Loucy (cell line): ENCODE measurements at regions not wholly inside any gene's neighbourhood (a gene's known extent, or its start where the extent isn't known, plus 50 kb on each side); places are given as distances from the start of the nearest gene placed in this dataset.
A peak's percentile ranks its signal among the peaks of the same experiment; 100 is the strongest.

Experiments
- H2AFZ ChIP-seq: fragments of 200-600 bp; sonication (generic); 2 replicates; pipeline ENCODE4 v1.6.0; 2016; ENCODE audit warnings: antibody characterized with exemption, mild to moderate bottlenecking, low read length, moderate library complexity
- H3F3A ChIP-seq: fragments of 200-600 bp; 2 replicates; pipeline ENCODE4 v1.6.0; 2016; ENCODE audit warnings: antibody characterized with exemption, low read depth, mild to moderate bottlenecking
- H3K27me3 ChIP-seq: fragments of 200-600 bp; sonication (generic); 2 replicates; pipeline ENCODE4 v1.6.1; 2014; ENCODE audit warnings: low read length, mild to moderate bottlenecking; ENCODE audit not compliant: insufficient read depth, poor library complexity, severe bottlenecking
- H3K36me3 ChIP-seq: fragments of 200-600 bp; sonication (generic); 2 replicates; pipeline ENCODE4 v1.6.1; 2016; ENCODE audit warnings: low read length; ENCODE audit not compliant: insufficient read depth
- H3K4me1 ChIP-seq: fragments of 200-600 bp; sonication (generic); 2 replicates; pipeline ENCODE4 v1.5.1; 2014; ENCODE audit warnings: low read length, mild to moderate bottlenecking; ENCODE audit not compliant: insufficient read depth, poor library complexity, severe bottlenecking
- H3K4me2 ChIP-seq: fragments of 200-600 bp; sonication (generic); 2 replicates; pipeline ENCODE4 v1.6.0; 2014; ENCODE audit warnings: antibody characterized with exemption, low read length, low read depth, mild to moderate bottlenecking; ENCODE audit not compliant: poor library complexity, severe bottlenecking
- H3K4me3 ChIP-seq: fragments of 200-600 bp; sonication (generic); 2 replicates; pipeline ENCODE4 v1.5.1; 2014; ENCODE audit warnings: low read length, mild to moderate bottlenecking, mixed read lengths; ENCODE audit not compliant: poor library complexity, severe bottlenecking
- H3K79me2 ChIP-seq: fragments of 200-600 bp; sonication (generic); 2 replicates; pipeline ENCODE4 v1.6.1; 2014; ENCODE audit warnings: low read length; ENCODE audit not compliant: insufficient read depth
- H3K9ac ChIP-seq: fragments of 200-600 bp; sonication (generic); 2 replicates; pipeline ENCODE4 v1.6.0; 2014; ENCODE audit warnings: mild to moderate bottlenecking, low read depth, low read length, moderate library complexity; ENCODE audit not compliant: poor library complexity, severe bottlenecking
- H3K9me2 ChIP-seq: fragments of 200-600 bp; sonication (generic); replicated peaks from 2 replicates; pipeline ENCODE4 v1.6.1; 2016; ENCODE audit warnings: low read depth, low read length, mixed read lengths
- H3K9me3 ChIP-seq: fragments of 200-600 bp; sonication (generic); 2 replicates; pipeline ENCODE4 v1.6.1; 2014; ENCODE audit warnings: mild to moderate bottlenecking, antibody characterized with exemption, low read length, low read depth; ENCODE audit not compliant: insufficient read depth
- H4K20me1 ChIP-seq: fragments of 200-600 bp; sonication (generic); 2 replicates; pipeline ENCODE4 v1.6.0; 2014; ENCODE audit warnings: antibody characterized with exemption, low read length, mild to moderate bottlenecking; ENCODE audit not compliant: insufficient read depth, poor library complexity, severe bottlenecking
- CTCF ChIP-seq: fragments of 200-600 bp; sonication (generic); conservative IDR thresholded peaks from 2 replicates; pipeline ENCODE4 v1.5.1; 2014; ENCODE audit warnings: mild to moderate bottlenecking, antibody characterized with exemption, low read length
- EZH2phosphoT487 ChIP-seq: fragments of 200-600 bp; IDR thresholded peaks from 2 replicates; pipeline ENCODE4 v1.6.1; 2018; ENCODE audit warnings: antibody characterized with exemption, mild to moderate bottlenecking, moderate library complexity, borderline replicate concordance

- TF ChIP-seq EZH2phosphoT487 (no peak), CTCF (no peak)
- Histone ChIP-seq H2AFZ (no peak overlapping the region), H3K4me1 (no peaks in the 10 kb centered on the region)
These were observed 74.6 kb upstream of the L3MBTL3 start for GRCh38 chr6:129943637-129944271.

GRCh38 chr6:129940454-129941195, 77.8 kb upstream of the L3MBTL3 start:
- no peak overlapping the region for H3K4me3 ChIP-seq
- H4K20me1 ChIP-seq = no peaks in the 10 kb centered on the region
- no peak overlapping the region for H3K9ac ChIP-seq
- H3K9me3 ChIP-seq = no peaks in the 10 kb centered on the region
- no peaks in the 10 kb centered on the region for H3K36me3 ChIP-seq
- 0 out of 2 replicates have a peak overlapping the region, but pooled peaks have one; percentile 40 for H2AFZ ChIP-seq
- no peaks in the 10 kb centered on the region for H3K79me2 ChIP-seq
- TF ChIP-seq CTCF = no peak
- TF ChIP-seq EZH2phosphoT487 = no peak
- no peak overlapping the region for H3K4me2 ChIP-seq
- no peaks in the 10 kb centered on the region for H3K27me3 ChIP-seq
- H3K9me2 ChIP-seq = no peaks in the 10 kb centered on the region
- H3F3A ChIP-seq = no peaks in the 10 kb centered on the region
- H3K4me1 ChIP-seq = no peaks in the 10 kb centered on the region

More at GRCh38 chr6:129943637-129944271, 74.6 kb upstream of the L3MBTL3 start:
- Histone ChIP-seq H3K36me3 (no peaks in the 10 kb centered on the region), H3K79me2 (no peaks in the 10 kb centered on the region), H3F3A (no peaks in the 10 kb centered on the region), H3K9me3 (no peaks in the 10 kb centered on the region), H3K9ac (no peak overlapping the region), H3K4me3 (no peak overlapping the region), H3K27me3 (no peaks in the 10 kb centered on the region), H3K9me2 (no peaks in the 10 kb centered on the region), H3K4me2 (no peak overlapping the region), H4K20me1 (no peaks in the 10 kb centered on the region)

- no peak overlapping the region for H2AFZ ChIP-seq
- no peaks in the 10 kb centered on the region for H3F3A ChIP-seq
- H3K9ac ChIP-seq = no peak overlapping the region
- no peaks in the 10 kb centered on the region for H3K27me3 ChIP-seq
- H3K4me2 ChIP-seq = no peak overlapping the region
- H4K20me1 ChIP-seq = no peaks in the 10 kb centered on the region
- no peaks in the 10 kb centered on the region for H3K4me1 ChIP-seq
- no peak overlapping the region for H3K4me3 ChIP-seq
- no peaks in the 10 kb centered on the region for H3K36me3 ChIP-seq
- H3K9me3 ChIP-seq = no peaks in the 10 kb centered on the region
- no peaks in the 10 kb centered on the region for H3K9me2 ChIP-seq
- TF ChIP-seq EZH2phosphoT487 (no peak), CTCF (no peak)
- H3K79me2 ChIP-seq = no peaks in the 10 kb centered on the region
These were observed 77.3 kb upstream of the TMEM244 start for GRCh38 chr6:129938249-129939020.
